Hippocampal formation (tissue), 2 donors: ENCODE measurements at regions not wholly inside any gene's neighbourhood (a gene's known extent, or its start where the extent isn't known, plus 50 kb on each side); places are given as distances from the start of the nearest gene placed in this dataset.
"Not testable (repeated sequence)": the region's sequence is repeated elsewhere in the genome, so short reads cannot be mapped to it uniquely, and the experiment has no call there.

Experiments
- DNase-seq, 2 donors: peaks; one replicate each; lab custom pipeline; 2025; lab: John Stamatoyannopoulos, UW

DNA sequence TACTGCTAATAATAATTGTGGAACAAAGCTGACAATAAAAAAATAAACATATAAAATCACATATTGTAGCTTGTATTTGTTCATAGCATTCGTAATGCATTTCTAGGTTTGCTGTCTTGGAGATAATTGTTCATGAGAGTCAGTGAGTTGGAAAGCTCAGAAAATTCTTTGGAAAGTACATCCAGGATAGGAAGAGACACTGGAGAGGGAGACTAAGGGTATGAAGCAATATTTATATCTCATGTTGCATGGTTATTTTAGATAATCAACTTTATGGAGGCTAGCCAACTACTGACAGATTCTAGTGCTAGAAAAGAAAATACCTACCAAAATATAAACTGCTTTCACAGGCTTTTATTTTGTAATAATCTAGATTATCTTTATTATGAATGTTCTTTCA lies 1095.2 kb downstream of the FSCB start:
- DNase-seq: no peak

DNA sequence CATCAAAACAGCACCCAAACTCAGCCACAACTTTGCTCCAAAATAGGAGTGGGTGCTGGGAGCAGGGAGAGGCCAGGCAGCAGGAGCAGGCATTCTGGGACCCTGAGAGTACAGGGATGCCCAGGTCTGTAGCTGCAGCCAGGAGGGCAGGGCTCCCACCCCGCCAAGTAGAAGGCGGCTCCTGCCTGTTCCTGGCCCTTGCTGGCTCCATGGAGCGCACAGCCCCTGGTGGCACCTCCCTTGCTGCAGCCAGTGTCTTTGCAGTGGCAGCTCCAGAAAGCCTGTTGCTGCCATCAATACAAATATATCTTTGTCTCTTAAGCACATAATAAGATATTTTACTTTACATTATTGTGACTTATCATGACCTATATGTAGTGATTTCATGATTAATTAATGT lies 1096.5 kb downstream of the FSCB start:
- no peak for DNase-seq

DNA sequence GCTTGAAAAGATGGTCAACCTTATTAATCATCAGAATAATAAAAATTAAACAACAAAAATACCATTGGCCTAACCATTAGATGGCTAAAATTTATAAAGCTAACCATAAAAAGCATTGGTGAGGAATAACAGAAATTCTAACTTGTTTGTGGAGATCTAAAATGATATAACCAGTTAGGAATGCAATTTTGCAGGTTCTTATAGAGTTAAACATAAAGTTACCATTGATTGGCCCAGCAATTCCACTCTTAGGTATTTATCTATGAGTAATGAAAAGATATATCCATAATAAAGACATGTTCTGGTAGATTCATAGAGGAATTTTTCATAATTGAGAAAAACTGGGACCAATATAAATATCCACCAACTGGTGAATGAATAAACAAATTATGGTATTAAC lies 1098.6 kb downstream of the FSCB start:
- no peak for DNase-seq

DNA sequence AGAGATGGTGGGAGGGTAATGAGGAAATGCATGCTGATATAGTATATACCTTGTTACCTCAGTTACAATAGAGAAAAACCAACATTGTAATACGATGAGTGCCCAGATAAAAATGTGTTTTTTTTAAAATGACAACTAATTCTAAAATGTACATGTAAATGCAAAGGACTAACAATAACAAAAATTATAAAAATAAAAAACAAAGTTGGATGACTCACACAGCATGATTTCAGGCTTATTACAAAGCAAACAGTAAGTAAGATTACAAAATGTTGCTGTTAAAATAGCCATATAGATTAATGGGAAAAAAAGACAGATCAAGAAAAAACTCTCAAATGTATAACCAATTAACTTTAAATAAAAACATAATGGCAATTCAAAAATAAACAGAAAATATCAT lies 1099.4 kb downstream of the FSCB start:
- DNase-seq: no peak

DNA sequence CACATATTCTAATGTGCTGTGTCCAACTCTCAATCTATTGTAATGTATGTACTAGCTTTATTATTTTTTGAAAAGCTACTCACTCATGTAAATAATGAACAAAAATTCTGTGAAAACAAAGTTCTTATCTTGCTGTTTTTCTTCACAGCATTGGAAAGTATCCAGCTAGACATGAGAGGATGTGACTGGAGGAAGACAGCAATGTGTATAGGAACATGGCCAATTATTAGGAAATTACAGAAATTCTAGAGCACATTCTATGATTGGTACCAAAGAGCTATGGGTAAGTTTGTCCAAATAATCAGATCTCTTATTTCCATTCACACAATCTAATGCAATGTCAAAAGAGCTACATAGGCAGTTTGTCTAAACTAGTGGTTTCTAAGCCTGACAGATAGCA lies 1100.2 kb downstream of the FSCB start:
- no peak for DNase-seq

DNA sequence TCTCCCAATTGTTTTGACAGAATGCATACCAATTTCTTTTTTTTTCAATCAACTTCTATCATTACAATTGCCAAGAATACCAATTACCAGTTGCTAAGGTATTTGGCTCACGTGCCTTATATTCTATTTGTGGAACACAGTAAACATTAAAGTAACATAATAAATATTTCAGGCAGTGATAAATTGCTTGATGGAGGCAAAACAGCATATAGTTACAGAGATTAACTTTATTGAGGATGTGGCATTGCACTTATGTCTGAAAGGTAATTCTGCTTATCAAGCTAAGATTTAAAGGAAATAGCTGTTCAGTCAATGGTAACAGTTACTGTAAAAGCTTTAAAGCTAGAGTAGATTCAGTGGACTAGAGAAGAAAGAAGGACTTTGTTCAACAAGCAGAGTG lies 1107.8 kb downstream of the FSCB start:
- no peak for DNase-seq

DNA sequence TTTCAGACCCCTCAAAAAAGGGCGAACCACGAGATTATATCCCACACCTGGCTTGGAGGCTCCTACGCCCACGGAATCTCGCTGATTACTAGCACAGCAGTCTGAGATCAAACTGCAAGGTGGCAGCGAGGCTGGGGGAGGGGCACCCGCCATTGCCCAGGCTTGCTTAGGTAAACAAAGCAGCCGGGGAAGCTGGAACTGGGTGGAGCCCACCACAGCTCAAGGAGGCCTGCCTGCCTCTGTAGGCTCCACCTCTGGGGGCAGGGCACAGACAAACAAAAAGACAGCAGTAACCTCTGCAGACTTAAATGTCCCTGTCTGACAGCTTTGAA lies 1136.6 kb downstream of the FSCB start:
- DNase-seq: not testable (repeated sequence)

DNA sequence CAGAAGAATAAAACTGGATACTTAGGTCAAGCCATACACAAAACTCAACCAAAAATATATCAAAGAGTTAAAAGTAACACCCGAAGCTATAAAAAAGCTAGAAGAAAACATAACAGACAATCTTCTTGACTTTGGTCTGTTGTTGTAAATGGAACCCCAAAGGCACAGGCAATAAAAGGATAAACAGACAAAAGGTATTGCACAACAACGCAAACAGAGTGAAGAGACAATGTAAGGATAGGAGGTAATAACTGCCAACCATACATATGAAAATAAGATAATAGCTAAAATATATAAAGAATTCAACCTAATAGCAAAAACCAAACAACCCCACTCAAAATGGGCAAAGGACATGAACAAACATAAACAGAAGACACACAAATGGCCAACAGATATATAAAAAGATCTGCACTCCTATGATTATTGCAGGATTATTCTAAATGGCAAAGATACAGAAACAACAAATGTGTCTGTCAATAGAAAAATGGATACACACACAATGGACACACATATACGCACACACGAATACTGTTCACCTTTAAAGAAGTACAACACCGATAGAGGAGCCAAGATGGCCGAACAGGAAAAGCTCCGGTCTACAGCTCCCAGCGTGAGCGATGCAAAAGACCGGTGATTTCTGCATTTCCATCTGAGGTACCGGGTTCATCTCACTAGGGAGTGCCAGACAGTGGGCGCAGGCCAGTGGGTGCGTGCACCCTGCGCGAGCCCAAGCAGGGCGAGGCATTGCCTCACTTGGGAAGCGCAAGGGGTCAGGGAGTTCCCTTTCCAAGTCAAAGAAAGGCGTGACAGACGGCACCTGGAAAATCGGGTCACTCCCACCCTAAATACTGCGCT lies 1137.1 kb downstream of the FSCB start:
- DNase-seq: no peak

DNA sequence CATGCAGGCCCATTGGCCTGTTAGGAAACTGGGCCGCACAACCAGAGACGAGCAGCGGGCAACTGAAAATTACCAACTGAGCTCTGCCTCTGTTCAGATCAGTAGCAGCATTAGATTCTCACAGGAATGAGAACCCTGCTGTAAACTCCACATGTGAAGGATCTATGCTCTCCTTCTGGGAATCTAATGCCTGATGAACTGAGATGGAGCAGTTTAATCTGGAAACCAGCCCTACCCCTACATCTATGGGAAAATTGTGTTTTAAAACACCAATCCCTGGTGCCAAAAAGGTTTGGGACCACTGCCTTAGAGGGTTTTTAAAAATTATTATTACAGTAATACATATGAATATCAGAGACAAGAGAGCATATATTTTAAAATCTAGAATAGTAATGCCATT lies 1144.5 kb downstream of the FSCB start:
- no peak for DNase-seq

DNA sequence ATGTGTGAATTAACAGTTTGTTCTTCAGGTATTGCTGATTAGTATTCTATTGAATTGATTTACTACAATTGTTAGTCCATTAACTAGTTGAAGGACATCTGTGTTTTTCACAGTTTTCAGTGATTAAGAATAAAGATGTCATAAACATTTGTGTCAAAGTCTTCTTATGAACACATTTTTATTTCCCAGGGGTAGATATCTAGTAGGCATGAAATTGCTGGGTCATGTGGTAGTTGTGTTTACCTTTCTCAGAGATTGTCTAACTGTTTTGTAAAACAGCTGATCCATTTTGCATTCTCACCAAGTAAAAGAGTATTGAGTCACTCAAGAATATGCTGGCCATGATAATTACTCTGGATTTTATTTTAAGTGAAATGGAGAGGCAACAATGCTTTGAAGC lies 1145.3 kb downstream of the FSCB start:
- DNase-seq: no peak

DNA sequence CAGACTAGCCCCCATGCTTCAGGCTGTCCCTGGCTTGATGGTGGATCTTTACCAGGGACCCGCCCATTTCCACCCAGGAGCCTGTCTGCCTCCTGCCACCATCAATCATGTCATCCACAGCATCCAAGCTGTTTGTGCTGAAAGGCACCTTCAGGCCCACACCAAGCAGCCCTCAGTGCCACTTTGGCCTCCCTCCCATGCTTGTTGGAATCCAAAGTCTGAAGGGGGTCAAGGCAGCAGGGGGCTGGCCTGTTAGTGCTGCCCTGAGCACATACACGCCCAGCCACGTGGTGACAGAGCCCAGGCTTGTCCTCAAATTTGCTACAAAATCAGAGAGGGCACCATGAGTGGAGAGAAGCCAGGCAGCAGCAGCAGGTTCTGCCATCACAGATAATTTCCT lies 1146.8 kb downstream of the FSCB start:
- DNase-seq: no peak

DNA sequence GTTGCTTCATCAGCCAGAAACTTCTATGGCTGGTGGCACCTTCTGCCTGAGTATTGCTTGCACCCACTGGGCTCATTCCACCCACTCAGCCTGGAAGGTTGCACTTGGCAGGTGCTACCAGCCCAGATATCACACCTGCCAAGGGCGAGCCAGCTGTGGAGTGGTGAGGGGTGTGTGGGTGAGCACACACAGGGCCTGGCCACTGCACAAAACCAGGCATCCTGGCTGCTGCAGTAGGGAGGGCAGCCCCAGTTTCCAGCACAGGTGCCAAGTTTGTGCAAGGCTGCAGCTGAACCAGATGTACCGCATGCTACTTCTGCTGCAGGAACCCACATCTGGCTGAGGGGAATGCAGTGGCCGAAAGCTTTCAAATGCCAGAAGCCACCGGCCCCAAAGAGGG lies 1147.8 kb downstream of the FSCB start:
- DNase-seq: no peak

DNA sequence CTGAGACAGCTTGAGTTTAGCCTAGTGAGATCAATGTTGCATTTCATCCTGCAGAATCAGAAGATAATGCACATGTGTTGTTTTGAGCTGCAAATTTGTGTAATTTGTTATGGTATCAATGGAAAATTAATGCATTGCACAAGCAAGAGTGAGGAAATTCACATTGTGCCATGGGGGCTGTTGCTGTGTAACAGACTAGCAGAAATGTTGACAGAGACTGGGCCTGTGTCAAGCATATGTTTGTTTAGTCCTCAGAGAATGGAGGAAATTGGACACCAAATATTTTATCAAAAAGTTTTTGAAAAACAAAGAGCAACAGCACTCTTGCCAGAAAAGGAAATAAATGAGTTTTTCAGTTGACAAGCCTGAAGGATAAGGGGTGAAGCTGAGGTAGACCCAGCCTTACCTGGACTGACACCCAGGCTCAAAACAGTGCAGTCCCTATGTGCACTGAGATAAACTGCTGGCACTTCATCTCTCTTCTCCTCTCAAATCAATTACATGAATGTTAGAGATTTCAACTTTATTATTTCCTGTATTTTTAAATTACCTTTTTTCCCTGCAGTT lies 1150.0 kb downstream of the FSCB start:
- DNase-seq: no peak

DNA sequence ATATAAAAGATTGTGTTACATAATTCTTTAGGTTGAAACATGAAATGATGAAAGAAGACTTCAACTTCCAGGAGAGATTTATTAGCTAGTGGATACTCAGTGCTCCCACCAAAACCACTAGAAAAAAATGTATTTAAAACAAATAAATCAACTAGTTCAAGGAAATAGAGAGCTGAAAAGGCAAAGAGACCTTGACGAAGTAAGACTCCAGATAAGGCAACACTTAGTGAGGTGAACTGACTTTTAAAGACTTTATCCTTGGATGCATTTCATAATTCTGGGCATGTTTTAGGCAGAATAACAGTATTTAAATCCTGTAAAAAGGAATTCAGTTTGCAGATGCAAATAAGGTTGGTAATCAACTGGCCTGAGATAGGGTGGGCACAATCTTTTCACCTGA lies 1150.7 kb downstream of the FSCB start:
- no peak for DNase-seq

DNA sequence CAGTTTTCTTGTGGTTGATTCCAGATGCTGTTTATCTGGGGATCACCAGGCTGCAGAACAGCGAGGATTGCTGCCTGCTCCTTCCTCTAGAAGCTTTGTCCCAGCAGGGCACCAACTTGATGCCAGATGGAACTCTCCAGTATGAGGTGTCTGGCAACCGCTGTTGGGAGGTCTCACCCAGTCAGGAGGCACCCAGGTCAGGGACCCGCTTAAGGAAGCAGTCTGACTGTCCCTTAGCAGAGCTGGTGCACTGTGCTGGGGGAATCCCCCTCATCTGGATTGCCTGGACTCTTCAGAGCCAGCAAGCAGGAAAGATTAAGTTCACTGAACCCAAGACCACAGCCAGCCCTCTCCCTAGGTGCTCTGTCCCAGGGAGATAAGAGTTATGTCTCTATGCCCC lies 1165.2 kb downstream of the FSCB start:
- DNase-seq: no peak

DNA sequence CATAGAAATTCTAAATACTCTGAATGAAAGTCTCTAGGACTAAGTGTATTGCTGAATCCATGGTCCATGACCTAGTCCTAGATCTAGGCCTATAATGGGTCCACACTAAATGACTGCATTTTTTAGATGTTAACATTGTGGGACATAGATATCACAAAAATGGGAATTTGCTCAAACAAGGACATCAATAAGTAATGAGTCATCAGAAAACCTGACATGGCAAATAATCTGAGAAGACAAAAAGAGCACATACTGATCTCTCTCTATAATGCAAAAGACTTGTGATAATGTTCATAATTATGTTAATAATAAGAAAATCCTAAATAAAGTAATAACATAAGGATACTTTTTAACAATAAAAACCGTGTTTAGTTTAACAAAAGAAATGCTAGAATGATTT lies 1168.4 kb downstream of the FSCB start:
- no peak for DNase-seq

DNA sequence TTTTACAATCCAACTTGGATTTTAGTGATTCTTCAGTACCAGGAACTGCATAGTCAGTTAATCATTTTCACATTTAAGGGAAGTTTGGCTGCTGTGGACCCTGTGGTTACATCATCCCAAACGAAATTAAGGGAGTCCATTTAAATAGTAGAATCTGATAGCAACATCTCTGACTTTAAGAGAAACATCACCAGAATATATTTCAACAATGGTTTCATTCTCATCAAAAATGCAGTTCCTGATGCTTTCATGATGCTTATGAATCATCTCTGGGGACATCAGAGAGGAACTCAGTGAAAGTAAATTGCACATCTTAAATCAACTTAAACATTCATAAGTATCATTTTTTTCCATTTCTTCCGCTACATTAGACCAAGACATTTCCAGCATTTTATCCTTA lies 1170.7 kb downstream of the FSCB start:
- no peak for DNase-seq

DNA sequence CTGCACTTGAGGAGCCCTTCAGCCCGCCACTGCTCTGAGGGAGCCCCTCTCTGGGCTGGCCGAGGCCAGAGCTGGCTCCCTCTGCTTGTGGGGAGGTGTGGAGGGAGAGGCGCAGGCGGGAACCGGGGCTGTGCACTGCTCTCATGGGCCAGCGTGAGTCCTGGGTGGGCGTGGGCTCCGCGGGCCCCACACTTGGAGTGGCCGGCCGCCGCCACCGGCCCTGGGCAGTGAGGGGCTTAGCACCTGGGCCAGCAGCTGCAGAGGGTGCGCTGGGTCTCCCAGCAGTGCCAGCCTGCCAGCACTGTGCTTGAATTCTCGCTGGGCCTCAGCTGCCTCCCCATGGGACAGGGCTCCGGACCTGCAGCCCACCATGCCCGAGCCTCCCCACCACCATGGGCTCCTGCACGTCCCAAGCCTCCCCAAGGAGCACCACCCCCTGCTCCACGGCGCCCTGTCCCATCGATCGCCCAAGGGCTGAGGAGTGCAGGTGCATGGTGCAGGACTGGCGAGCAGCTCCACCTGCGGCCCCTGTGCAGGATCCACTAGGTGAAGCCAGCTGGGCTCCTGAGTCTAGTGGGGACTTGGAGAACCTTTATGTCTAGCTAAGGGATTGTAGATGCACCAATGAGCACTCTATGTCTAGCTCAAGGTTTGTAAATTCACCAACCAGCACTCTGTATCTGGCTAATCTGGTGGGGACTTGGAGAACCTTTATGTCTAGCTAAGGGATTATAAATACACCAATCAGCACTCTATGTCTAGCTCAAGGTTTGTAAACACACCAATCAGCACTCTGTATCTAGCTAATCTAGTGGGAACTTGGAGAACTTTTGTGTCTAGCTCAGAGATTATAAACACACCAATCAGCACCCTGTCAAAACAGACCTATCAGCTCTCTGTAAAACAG lies 1180.3 kb downstream of the FSCB start:
- DNase-seq: not testable (repeated sequence)

DNA sequence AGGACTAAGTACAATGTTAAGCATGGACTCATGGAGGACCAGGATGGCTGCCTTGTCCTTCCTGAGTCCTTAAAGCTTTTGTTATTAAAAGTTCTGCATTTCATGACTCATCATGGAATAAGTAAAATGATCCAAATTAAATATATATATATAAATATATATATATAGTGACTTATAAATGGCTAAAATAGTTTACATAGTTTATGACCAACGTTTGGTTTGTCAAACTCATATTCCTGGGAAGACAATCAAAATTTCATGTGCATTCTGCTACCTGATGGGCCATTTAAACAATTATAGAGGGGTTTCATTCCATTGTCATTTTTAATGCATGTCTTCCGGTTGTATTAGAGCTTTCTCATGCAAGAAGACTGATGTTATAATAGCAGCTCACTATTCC lies 1190.7 kb downstream of the FSCB start:
- DNase-seq: no peak

DNA sequence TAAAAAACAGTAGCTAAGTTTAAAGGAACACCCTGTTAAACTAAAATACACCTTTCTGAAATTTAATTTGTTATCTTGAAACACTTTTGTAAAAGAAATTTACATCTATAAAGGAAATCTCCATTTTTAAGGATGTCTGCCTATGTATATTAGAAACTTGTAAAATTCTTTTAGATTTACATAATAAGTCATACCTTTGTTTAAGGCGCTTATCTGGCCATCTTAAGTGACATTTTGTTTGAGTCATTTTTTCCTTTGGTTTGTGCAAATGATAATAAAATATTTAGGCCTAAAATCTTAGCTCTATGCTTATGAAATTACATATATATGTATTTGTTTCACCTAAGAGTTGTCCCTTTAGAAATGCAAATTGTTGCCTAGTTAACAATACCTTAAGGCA lies 1193.4 kb downstream of the FSCB start:
- no peak for DNase-seq

DNA sequence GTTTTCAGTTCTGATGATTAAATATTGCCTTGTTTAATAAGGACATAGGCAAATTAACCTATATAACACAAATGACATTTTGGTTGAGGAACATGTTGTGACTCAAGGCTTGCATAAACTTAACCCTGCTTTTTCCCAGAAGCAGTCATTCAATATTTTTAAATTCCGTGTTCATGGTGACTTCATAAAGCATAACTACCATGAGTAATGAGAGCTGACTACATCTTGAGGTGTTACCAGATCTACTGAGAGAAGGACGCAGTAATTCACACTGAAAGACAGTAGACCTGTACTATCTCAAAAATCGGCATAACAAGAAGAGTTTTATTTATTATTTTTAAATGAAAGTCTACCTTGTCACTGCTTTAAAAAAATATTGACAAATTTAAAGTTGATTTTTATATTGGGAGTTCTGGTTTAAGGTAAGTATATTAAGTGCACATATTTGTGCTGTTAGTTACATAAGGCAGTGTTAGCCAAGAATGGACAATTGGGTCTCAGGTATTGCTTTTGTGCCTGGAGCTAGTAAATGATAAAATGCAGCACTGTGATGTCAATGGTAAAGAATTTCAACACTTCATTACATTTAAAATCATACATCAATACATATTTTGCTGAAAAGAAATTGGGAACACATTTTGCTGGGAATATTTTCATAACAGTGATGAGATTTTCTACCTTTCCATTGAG lies 1198.5 kb downstream of the FSCB start:
- no peak for DNase-seq

DNA sequence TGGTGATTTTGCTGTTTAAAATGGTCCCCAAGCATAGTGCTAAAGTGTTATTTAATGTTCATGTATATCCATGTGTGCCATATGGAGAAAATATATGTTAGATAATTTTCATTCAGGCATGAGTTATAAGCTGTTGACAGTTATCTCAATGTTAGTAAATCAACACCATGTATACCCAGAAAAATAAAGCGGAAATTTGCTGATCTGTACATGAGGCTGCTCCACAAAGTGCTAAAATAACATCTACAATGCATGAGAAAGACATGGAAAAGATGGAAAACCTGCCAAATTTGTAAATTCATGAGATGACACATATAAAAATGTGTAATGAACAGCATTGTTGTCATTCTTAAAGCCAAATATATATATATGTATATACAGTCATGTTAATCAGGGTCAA lies 1199.2 kb downstream of the FSCB start:
- no peak for DNase-seq
